SK-N-SH (cell line): ENCODE measurements at regions not wholly inside any gene's neighbourhood (a gene's known extent, or its start where the extent isn't known, plus 50 kb on each side); places are given as distances from the start of the nearest gene placed in this dataset.

Experiments used
- CTCF ChIA-PET: fragments of 300-600, 350-600 bp; formaldehyde crosslinking; extraction: SDS; loops from one replicate; lab custom pipeline; 2021; lab: Yijun Ruan, JAX
- POLR2A ChIA-PET: fragments of 350-600 bp; sonication (Branson Sonifier 250); formaldehyde crosslinking; extraction: SDS; loops from one replicate; lab custom pipeline; 2020; ENCODE audit warnings: antibody characterized with exemption, inconsistent platforms; lab: Yijun Ruan, JAX
- DNase-seq: peaks from one replicate; pipeline ENCODE4 v3.0.0; 2012
- H2AFZ ChIP-seq: fragments of 200-600 bp; sonication (generic); 2 replicates; pipeline ENCODE4 v1.8.1; 2016; ENCODE audit warnings: antibody characterized with exemption, mild to moderate bottlenecking, low read depth
- H3F3A ChIP-seq: fragments of 200-600 bp; sonication (generic); replicated peaks from 2 replicates; pipeline ENCODE3; 2016; ENCODE audit warnings: antibody characterized with exemption, mild to moderate bottlenecking; ENCODE audit not compliant: insufficient read depth
- H3K27ac ChIP-seq, 2 experiments: fragments of 200-500 bp in 1 of 2; fragments of 200-600 bp in 1 of 2; sonication (Bioruptor generic) in 1 of 2; sonication (generic), shearing (Covaris generic) in 1 of 2; 2 replicates each; pipeline versions ENCODE4 v1.5.1 to v1.6.1; 2014 to 2016; ENCODE audit warnings: low read depth in 2 of 2, inconsistent platforms in 1 of 2, low read length in 1 of 2, mild to moderate bottlenecking in 1 of 2, mixed read lengths in 1 of 2
- H3K27me3 ChIP-seq: fragments of 200-600 bp; sonication (generic), shearing (Covaris generic); 2 replicates; pipeline ENCODE4 v1.6.1; 2016; ENCODE audit warnings: mixed run types; ENCODE audit not compliant: insufficient read depth
- H3K36me3 ChIP-seq, 2 experiments: fragments of 200-500 bp in 1 of 2; fragments of 200-600 bp in 1 of 2; sonication (Bioruptor generic) in 1 of 2; sonication (generic) in 1 of 2; replicated peaks in 1 of 2; 2 replicates each; pipeline versions ENCODE3 to v1.5.1; 2014 to 2016; ENCODE audit warnings: low read length in 1 of 2, mild to moderate bottlenecking in 1 of 2; ENCODE audit not compliant: insufficient read depth in 2 of 2, control insufficient read depth in 1 of 2
- H3K4me1 ChIP-seq, 2 experiments: fragments of 200-500 bp in 1 of 2; fragments of 200-600 bp in 1 of 2; sonication (Bioruptor generic) in 1 of 2; sonication (generic), shearing (Covaris generic) in 1 of 2; 2 replicates each; pipeline versions ENCODE4 v1.5.1 to v1.6.1; 2014 to 2016; ENCODE audit warnings: low read depth in 1 of 2, low read length in 1 of 2, mixed run types in 1 of 2; ENCODE audit not compliant: insufficient read depth in 2 of 2, control insufficient read depth in 1 of 2
- H3K4me2 ChIP-seq: fragments of 200-600 bp; sonication (generic), shearing (Covaris generic); 2 replicates; pipeline ENCODE4 v1.6.1; 2017; ENCODE audit warnings: mixed run types
- H3K4me3 ChIP-seq, 2 experiments: fragments of 200-500 bp in 1 of 2; fragments of 200-600 bp in 1 of 2; sonication (Bioruptor generic) in 1 of 2; sonication (generic), shearing (Covaris generic) in 1 of 2; 2 replicates each; pipeline versions ENCODE4 v1.5.1 to v1.8.1; 2014 to 2016; ENCODE audit warnings: low read depth in 2 of 2, inconsistent platforms in 1 of 2, low read length in 1 of 2, mild to moderate bottlenecking in 1 of 2, mixed read lengths in 1 of 2, moderate library complexity in 1 of 2
- H3K79me2 ChIP-seq: fragments of 200-600 bp; sonication (generic); 2 replicates; pipeline ENCODE4 v1.8.1; 2017; ENCODE audit warnings: mild to moderate bottlenecking; ENCODE audit not compliant: insufficient read depth
- H3K9ac ChIP-seq: fragments of 200-600 bp; sonication (generic); 2 replicates; pipeline ENCODE4 v1.6.1; 2017; ENCODE audit warnings: mixed run types
- H3K9me2 ChIP-seq: fragments of 200-600 bp; sonication (generic); 2 replicates; pipeline ENCODE4 v1.6.1; 2017; ENCODE audit warnings: mixed run types
- H3K9me3 ChIP-seq: fragments of 200-600 bp; sonication (generic); 2 replicates; pipeline ENCODE4 v1.6.1; 2017; ENCODE audit warnings: mixed run types, mild to moderate bottlenecking, moderate library complexity
- H4K20me1 ChIP-seq: fragments of 200-600 bp; sonication (generic); 2 replicates; pipeline ENCODE4 v1.6.1; 2017; ENCODE audit warnings: mild to moderate bottlenecking, mixed run types; ENCODE audit not compliant: insufficient read depth
- ELF1 ChIP-seq: IDR thresholded peaks from 2 replicates; pipeline ENCODE4 v1.4.0; 2012
- FOSL2 ChIP-seq: IDR thresholded peaks from 2 replicates; pipeline ENCODE4 v1.4.0; 2012; ENCODE audit warnings: low read depth, mild to moderate bottlenecking, moderate library complexity, borderline replicate concordance
- GABPA ChIP-seq: IDR thresholded peaks from 2 replicates; pipeline ENCODE4 v1.4.0; 2012; ENCODE audit warnings: low read depth, mild to moderate bottlenecking
- IRF3 ChIP-seq: fragments of 150-350 bp; IDR thresholded peaks from 2 replicates; pipeline ENCODE4 v1.6.1; 2016; ENCODE audit warnings: mild to moderate bottlenecking, low read depth, low read length
- NRF1 ChIP-seq: IDR thresholded peaks from 2 replicates; pipeline ENCODE4 v1.6.1; 2012; ENCODE audit warnings: low read depth, mild to moderate bottlenecking, low read length
- PBX3 ChIP-seq: IDR thresholded peaks from 2 replicates; pipeline ENCODE4; 2012
- POLR2AphosphoS5 ChIP-seq: IDR thresholded peaks from 2 replicates; pipeline ENCODE4 v1.6.1; 2012; ENCODE audit warnings: low read depth, low read length
- RFX5 ChIP-seq: IDR thresholded peaks from 2 replicates; pipeline ENCODE4 v1.6.1; 2012; ENCODE audit warnings: mild to moderate bottlenecking, improper control_type of control experiment, low read length
- SMC3 ChIP-seq: IDR thresholded peaks from 2 replicates; pipeline ENCODE4 v1.6.1; 2012; ENCODE audit warnings: low read depth, low read length, improper control_type of control experiment
- USF1 ChIP-seq: IDR thresholded peaks from 2 replicates; pipeline ENCODE4 v1.4.0; 2012; ENCODE audit warnings: low read depth, borderline replicate concordance
- USF2 ChIP-seq: fragments of 150-350 bp; IDR thresholded peaks from 2 replicates; pipeline ENCODE4 v1.6.1; 2017; ENCODE audit warnings: antibody characterized with exemption, low read length, low read depth, borderline replicate concordance
- WGBS: methylation state at CpG from one replicate; pipeline ENCODE4 v1.1.6; 2017; ENCODE audit warnings: low lambda C conversion rate; 5-methylcytosine and 5-hydroxymethylcytosine counted together
- TF ChIP-seq, protein P1 (sequence below): fragments of 200-600 bp; sonication (generic); IDR thresholded peaks from 2 replicates; pipeline ENCODE4 v1.6.1; 2017; ENCODE audit warnings: antibody characterized with exemption, mild to moderate bottlenecking, moderate library complexity
- TF ChIP-seq, protein P2 (sequence below): IDR thresholded peaks from 2 replicates; pipeline ENCODE4 v1.6.1; 2012; ENCODE audit warnings: mild to moderate bottlenecking, low read depth, low read length, moderate library complexity

DNA sequence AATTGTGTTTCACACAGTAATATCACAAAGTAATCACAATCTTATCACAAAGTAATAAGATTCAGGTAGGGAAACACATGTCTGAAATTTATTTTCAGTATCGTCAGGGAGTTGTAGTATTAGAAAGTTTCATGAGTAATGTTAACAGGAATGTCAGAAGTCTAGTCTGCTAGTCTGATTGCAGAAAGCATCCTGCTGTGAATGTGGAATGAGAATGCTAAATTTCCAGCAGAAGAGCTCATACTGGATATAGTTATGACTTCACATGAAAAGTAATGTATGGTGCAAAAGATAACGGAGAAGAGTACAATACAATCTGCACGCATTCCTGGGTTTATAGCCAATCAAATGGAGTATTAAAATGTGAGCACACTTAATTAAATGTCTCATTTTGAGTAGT is 494.7 kb upstream of the SETBP1 start:
- ChIA-PET CTCF (interaction anchor here (1.5 kb wide), 1 partner anchor 17 kb away, joined by 4 read pairs; no protein-coding TSS in a partner anchor), POLR2A (no interaction called here)
- no peaks in the 10 kb centered on the region for H3K9me3 ChIP-seq
- no peaks in the 10 kb centered on the region for H3K36me3 ChIP-seq
- no peaks in the 10 kb centered on the region for H3K9me2 ChIP-seq
- WGBS = 69% methylated on average over 3 of the region's 3 CpGs
- no peak overlapping the region for H2AFZ ChIP-seq
- no peak overlapping the region; a peak in 1 of 4 replicates for H3K27ac ChIP-seq
- H3K9ac ChIP-seq = no peak overlapping the region
- DNase-seq = no peak
- no peaks in the 10 kb centered on the region for H3F3A ChIP-seq
- no peak for TF ChIP-seq PBX3
- no peak for TF ChIP-seq NRF1
- TF ChIP-seq GABPA = no peak
- TF ChIP-seq USF1 = no peak
- TF ChIP-seq ELF1 = no peak
- no peak for TF ChIP-seq POLR2AphosphoS5
- no peak for TF ChIP-seq FOSL2
- TF ChIP-seq, protein P1, sequence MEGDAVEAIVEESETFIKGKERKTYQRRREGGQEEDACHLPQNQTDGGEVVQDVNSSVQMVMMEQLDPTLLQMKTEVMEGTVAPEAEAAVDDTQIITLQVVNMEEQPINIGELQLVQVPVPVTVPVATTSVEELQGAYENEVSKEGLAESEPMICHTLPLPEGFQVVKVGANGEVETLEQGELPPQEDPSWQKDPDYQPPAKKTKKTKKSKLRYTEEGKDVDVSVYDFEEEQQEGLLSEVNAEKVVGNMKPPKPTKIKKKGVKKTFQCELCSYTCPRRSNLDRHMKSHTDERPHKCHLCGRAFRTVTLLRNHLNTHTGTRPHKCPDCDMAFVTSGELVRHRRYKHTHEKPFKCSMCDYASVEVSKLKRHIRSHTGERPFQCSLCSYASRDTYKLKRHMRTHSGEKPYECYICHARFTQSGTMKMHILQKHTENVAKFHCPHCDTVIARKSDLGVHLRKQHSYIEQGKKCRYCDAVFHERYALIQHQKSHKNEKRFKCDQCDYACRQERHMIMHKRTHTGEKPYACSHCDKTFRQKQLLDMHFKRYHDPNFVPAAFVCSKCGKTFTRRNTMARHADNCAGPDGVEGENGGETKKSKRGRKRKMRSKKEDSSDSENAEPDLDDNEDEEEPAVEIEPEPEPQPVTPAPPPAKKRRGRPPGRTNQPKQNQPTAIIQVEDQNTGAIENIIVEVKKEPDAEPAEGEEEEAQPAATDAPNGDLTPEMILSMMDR = no peak
- TF ChIP-seq, protein P2, sequence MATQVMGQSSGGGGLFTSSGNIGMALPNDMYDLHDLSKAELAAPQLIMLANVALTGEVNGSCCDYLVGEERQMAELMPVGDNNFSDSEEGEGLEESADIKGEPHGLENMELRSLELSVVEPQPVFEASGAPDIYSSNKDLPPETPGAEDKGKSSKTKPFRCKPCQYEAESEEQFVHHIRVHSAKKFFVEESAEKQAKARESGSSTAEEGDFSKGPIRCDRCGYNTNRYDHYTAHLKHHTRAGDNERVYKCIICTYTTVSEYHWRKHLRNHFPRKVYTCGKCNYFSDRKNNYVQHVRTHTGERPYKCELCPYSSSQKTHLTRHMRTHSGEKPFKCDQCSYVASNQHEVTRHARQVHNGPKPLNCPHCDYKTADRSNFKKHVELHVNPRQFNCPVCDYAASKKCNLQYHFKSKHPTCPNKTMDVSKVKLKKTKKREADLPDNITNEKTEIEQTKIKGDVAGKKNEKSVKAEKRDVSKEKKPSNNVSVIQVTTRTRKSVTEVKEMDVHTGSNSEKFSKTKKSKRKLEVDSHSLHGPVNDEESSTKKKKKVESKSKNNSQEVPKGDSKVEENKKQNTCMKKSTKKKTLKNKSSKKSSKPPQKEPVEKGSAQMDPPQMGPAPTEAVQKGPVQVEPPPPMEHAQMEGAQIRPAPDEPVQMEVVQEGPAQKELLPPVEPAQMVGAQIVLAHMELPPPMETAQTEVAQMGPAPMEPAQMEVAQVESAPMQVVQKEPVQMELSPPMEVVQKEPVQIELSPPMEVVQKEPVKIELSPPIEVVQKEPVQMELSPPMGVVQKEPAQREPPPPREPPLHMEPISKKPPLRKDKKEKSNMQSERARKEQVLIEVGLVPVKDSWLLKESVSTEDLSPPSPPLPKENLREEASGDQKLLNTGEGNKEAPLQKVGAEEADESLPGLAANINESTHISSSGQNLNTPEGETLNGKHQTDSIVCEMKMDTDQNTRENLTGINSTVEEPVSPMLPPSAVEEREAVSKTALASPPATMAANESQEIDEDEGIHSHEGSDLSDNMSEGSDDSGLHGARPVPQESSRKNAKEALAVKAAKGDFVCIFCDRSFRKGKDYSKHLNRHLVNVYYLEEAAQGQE = no peak
- no peak for TF ChIP-seq USF2
- no peak for TF ChIP-seq IRF3
- TF ChIP-seq RFX5 = no peak
- TF ChIP-seq SMC3 = no peak
- no peaks in the 10 kb centered on the region for H3K4me1 ChIP-seq
- no peak overlapping the region for H3K4me3 ChIP-seq
- H3K4me2 ChIP-seq = no peak overlapping the region
- no peaks in the 10 kb centered on the region for H3K79me2 ChIP-seq
- H3K27me3 ChIP-seq = no peaks in the 10 kb centered on the region
- H4K20me1 ChIP-seq = no peaks in the 10 kb centered on the region
